WTC11 (cell line): ENCODE measurements at regions not wholly inside any gene's neighbourhood (a gene's known extent, or its start where the extent isn't known, plus 50 kb on each side); places are given as distances from the start of the nearest gene placed in this dataset.

Source experiments
- ATAC-seq: fragments of 200-7000 bp; cut with Tn5 transposase; 2 replicates; pipeline ENCODE4 v1.10.0; 2021; ENCODE audit warnings: mild to moderate bottlenecking, moderate library complexity
- CTCF ChIA-PET: fragments of 300-600 bp; sonication (Branson Sonifier 250); formaldehyde crosslinking; loops from one replicate; lab custom pipeline; 2021; ENCODE audit warnings: antibody characterized with exemption; lab: Charles Lee
- POLR2A ChIA-PET: fragments of 350-600 bp; sonication (Branson Sonifier 250); formaldehyde crosslinking; loops from one replicate; lab custom pipeline; 2021; ENCODE audit warnings: antibody characterized with exemption; lab: Charles Lee
- DNase-seq: peaks from one replicate; pipeline ENCODE4 v3.0.0; 2021; ENCODE audit warnings: low spot score
- H3K27ac Mint-ChIP-seq: 2 replicates; pipeline ENCODE4 v1.8.0; 2021; ENCODE audit warnings: mixed read lengths
- H3K27me3 Mint-ChIP-seq: 2 replicates; pipeline ENCODE4 v1.8.0; 2021; ENCODE audit warnings: low read depth, mild to moderate bottlenecking, moderate library complexity, mixed read lengths
- H3K36me3 Mint-ChIP-seq: 2 replicates; pipeline ENCODE4 v1.8.0; 2021; ENCODE audit warnings: mixed read lengths
- H3K4me1 Mint-ChIP-seq: 2 replicates; pipeline ENCODE4 v1.8.0; 2022; ENCODE audit warnings: mixed read lengths
- H3K4me3 Mint-ChIP-seq: 2 replicates; pipeline ENCODE4 v1.8.0; 2021; ENCODE audit warnings: mild to moderate bottlenecking, moderate library complexity, mixed read lengths
- H3K9me3 Mint-ChIP-seq: 2 replicates; pipeline ENCODE4 v1.8.0; 2021; ENCODE audit warnings: mixed read lengths
- ARID4B ChIP-seq: sonication (generic); formaldehyde crosslinking; IDR thresholded peaks from 2 replicates; pipeline ENCODE4 v1.8.0; 2023; ENCODE audit warnings: missing genetic modification reagents, mild to moderate bottlenecking, borderline replicate concordance
- E2F1 ChIP-seq: sonication (generic); formaldehyde crosslinking; IDR thresholded peaks from 2 replicates; pipeline ENCODE4 v1.8.0; 2022; ENCODE audit warnings: mild to moderate bottlenecking, missing genetic modification reagents
- EMX1 ChIP-seq: fragments of 250-450 bp; sonication (Bioruptor Pico); IDR thresholded peaks from 2 replicates; pipeline ENCODE4 v1.8.0; 2021; ENCODE audit warnings: mild to moderate bottlenecking
- FOXJ3 ChIP-seq: sonication (generic); formaldehyde crosslinking; IDR thresholded peaks from 2 replicates; pipeline ENCODE4 v1.9.0; 2021; ENCODE audit warnings: missing genetic modification reagents, mild to moderate bottlenecking, borderline replicate concordance
- GRHL2 ChIP-seq: fragments of 250-450 bp; sonication (Bioruptor Pico); IDR thresholded peaks from 2 replicates; pipeline ENCODE4 v1.8.0; 2022; ENCODE audit warnings: mild to moderate bottlenecking, moderate library complexity; ENCODE audit not compliant: insufficient replicate concordance, severe bottlenecking
- GTF2I ChIP-seq: fragments of 250-450 bp; sonication (Bioruptor Pico); conservative IDR thresholded peaks from 2 replicates; pipeline ENCODE4 v1.4.0; 2021; ENCODE audit warnings: mild to moderate bottlenecking
- NFYB ChIP-seq: sonication (generic); formaldehyde crosslinking; conservative IDR thresholded peaks from 2 replicates; pipeline ENCODE4 v1.8.0; 2022; ENCODE audit warnings: low read depth, missing genetic modification reagents
- ZNF317 ChIP-seq: sonication (generic); formaldehyde crosslinking; IDR thresholded peaks from 2 replicates; pipeline ENCODE4 v1.8.1; 2023; ENCODE audit warnings: low read depth, mild to moderate bottlenecking, moderate library complexity, missing genetic modification reagents, borderline replicate concordance
- ZNF425 ChIP-seq: fragments of 250-450 bp; sonication (Bioruptor Pico); conservative IDR thresholded peaks from 2 replicates; pipeline ENCODE4 v1.9.0; 2021; ENCODE audit warnings: mild to moderate bottlenecking
- ZNF671 ChIP-seq: fragments of 250-450 bp; sonication (Bioruptor Pico); IDR thresholded peaks from 2 replicates; pipeline ENCODE4 v1.8.0; 2021; ENCODE audit warnings: mild to moderate bottlenecking
- TF ChIP-seq, protein P1 (sequence below): sonication (generic); formaldehyde crosslinking; IDR thresholded peaks from 2 replicates; pipeline ENCODE4 v1.8.1; 2023; ENCODE audit warnings: mild to moderate bottlenecking, missing genetic modification reagents, borderline replicate concordance
- TF ChIP-seq, protein P2 (sequence below): sonication (generic); formaldehyde crosslinking; IDR thresholded peaks from 2 replicates; pipeline ENCODE4 v1.8.1; 2022; ENCODE audit warnings: mild to moderate bottlenecking, missing genetic modification reagents, moderate library complexity, borderline replicate concordance
- TF ChIP-seq, protein P3 (sequence below): sonication (generic); formaldehyde crosslinking; IDR thresholded peaks from 2 replicates; pipeline ENCODE4 v1.8.1; 2023; ENCODE audit warnings: mild to moderate bottlenecking, missing genetic modification reagents, moderate library complexity
- TF ChIP-seq, protein P4 (sequence below): sonication (generic); formaldehyde crosslinking; IDR thresholded peaks from 2 replicates; pipeline ENCODE4 v1.8.0; 2022; ENCODE audit warnings: missing genetic modification reagents

DNA sequence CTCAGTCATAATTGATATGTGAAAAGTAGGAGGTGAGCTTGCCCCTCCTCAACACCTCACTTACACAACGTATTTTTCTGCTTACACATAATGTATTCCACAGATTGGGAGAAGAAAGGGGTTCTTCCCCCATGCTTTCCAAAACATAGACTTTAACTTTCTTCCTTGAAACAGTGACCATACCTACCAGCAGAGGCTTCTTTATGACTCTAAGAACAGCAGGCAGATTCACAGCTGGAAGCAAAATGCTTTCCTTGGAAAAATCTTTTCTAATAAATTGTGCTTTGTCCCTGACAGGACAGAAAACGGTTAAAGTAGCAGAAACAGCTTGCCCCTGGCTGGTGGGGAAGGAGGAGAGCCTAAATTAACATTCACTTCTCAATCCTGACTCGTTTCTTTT lies 629.1 kb upstream of the IMPG1 start:
- Mint-ChIP-seq H3K36me3 (0 out of 2 replicates have a peak, but pooled peaks cover 5% of the 10 kb centered on the region), H3K4me1 (peaks cover 12% of the 10 kb centered on the region), H3K27ac (no peak overlapping the region), H3K9me3 (no peaks in the 10 kb centered on the region), H3K27me3 (peaks cover 31% of the 10 kb centered on the region), H3K4me3 (no peak overlapping the region)
- TF ChIP-seq, protein P1, sequence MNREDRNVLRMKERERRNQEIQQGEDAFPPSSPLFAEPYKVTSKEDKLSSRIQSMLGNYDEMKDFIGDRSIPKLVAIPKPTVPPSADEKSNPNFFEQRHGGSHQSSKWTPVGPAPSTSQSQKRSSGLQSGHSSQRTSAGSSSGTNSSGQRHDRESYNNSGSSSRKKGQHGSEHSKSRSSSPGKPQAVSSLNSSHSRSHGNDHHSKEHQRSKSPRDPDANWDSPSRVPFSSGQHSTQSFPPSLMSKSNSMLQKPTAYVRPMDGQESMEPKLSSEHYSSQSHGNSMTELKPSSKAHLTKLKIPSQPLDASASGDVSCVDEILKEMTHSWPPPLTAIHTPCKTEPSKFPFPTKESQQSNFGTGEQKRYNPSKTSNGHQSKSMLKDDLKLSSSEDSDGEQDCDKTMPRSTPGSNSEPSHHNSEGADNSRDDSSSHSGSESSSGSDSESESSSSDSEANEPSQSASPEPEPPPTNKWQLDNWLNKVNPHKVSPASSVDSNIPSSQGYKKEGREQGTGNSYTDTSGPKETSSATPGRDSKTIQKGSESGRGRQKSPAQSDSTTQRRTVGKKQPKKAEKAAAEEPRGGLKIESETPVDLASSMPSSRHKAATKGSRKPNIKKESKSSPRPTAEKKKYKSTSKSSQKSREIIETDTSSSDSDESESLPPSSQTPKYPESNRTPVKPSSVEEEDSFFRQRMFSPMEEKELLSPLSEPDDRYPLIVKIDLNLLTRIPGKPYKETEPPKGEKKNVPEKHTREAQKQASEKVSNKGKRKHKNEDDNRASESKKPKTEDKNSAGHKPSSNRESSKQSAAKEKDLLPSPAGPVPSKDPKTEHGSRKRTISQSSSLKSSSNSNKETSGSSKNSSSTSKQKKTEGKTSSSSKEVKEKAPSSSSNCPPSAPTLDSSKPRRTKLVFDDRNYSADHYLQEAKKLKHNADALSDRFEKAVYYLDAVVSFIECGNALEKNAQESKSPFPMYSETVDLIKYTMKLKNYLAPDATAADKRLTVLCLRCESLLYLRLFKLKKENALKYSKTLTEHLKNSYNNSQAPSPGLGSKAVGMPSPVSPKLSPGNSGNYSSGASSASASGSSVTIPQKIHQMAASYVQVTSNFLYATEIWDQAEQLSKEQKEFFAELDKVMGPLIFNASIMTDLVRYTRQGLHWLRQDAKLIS (CRISPR knock-in tag), result no peak
- no peak for TF ChIP-seq ARID4B (CRISPR knock-in tag)
- TF ChIP-seq ZNF671 (CRISPR knock-in tag), result no peak
- no peak for TF ChIP-seq ZNF317 (CRISPR knock-in tag)
- TF ChIP-seq ZNF425 (CRISPR knock-in tag), result no peak
- TF ChIP-seq, protein P2, sequence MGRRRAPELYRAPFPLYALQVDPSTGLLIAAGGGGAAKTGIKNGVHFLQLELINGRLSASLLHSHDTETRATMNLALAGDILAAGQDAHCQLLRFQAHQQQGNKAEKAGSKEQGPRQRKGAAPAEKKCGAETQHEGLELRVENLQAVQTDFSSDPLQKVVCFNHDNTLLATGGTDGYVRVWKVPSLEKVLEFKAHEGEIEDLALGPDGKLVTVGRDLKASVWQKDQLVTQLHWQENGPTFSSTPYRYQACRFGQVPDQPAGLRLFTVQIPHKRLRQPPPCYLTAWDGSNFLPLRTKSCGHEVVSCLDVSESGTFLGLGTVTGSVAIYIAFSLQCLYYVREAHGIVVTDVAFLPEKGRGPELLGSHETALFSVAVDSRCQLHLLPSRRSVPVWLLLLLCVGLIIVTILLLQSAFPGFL (CRISPR knock-in tag), result no peak
- no peak for TF ChIP-seq GRHL2 (CRISPR knock-in tag)
- TF ChIP-seq EMX1 (CRISPR knock-in tag), result no peak
- TF ChIP-seq, protein P3, sequence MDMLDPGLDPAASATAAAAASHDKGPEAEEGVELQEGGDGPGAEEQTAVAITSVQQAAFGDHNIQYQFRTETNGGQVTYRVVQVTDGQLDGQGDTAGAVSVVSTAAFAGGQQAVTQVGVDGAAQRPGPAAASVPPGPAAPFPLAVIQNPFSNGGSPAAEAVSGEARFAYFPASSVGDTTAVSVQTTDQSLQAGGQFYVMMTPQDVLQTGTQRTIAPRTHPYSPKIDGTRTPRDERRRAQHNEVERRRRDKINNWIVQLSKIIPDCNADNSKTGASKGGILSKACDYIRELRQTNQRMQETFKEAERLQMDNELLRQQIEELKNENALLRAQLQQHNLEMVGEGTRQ (CRISPR knock-in tag), result no peak
- no peak for ATAC-seq
- CTCF ChIA-PET, result interaction anchor here (1.8 to 2.2 kb wide), 2 partner anchors 17 to 160 kb away, joined by 5 to 10 read pairs; no protein-coding TSS in a partner anchor
- POLR2A ChIA-PET, result no interaction called here
- DNase-seq, result no peak

GRCh38 chr6:76697585-76697984 lies 625.1 kb upstream of the IMPG1 start:
- DNase-seq (no peak), ATAC-seq (peak; percentile 84)
- Mint-ChIP-seq H3K9me3 (no peaks in the 10 kb centered on the region), H3K36me3 (0 out of 2 replicates have a peak, but pooled peaks cover 5% of the 10 kb centered on the region), H3K4me1 (peaks cover 12% of the 10 kb centered on the region), H3K4me3 (no peak overlapping the region), H3K27me3 (peaks cover 13% of the 10 kb centered on the region), H3K27ac (no peak overlapping the region)
- no peak for TF ChIP-seq GTF2I (CRISPR knock-in tag)
- TF ChIP-seq, protein P4, sequence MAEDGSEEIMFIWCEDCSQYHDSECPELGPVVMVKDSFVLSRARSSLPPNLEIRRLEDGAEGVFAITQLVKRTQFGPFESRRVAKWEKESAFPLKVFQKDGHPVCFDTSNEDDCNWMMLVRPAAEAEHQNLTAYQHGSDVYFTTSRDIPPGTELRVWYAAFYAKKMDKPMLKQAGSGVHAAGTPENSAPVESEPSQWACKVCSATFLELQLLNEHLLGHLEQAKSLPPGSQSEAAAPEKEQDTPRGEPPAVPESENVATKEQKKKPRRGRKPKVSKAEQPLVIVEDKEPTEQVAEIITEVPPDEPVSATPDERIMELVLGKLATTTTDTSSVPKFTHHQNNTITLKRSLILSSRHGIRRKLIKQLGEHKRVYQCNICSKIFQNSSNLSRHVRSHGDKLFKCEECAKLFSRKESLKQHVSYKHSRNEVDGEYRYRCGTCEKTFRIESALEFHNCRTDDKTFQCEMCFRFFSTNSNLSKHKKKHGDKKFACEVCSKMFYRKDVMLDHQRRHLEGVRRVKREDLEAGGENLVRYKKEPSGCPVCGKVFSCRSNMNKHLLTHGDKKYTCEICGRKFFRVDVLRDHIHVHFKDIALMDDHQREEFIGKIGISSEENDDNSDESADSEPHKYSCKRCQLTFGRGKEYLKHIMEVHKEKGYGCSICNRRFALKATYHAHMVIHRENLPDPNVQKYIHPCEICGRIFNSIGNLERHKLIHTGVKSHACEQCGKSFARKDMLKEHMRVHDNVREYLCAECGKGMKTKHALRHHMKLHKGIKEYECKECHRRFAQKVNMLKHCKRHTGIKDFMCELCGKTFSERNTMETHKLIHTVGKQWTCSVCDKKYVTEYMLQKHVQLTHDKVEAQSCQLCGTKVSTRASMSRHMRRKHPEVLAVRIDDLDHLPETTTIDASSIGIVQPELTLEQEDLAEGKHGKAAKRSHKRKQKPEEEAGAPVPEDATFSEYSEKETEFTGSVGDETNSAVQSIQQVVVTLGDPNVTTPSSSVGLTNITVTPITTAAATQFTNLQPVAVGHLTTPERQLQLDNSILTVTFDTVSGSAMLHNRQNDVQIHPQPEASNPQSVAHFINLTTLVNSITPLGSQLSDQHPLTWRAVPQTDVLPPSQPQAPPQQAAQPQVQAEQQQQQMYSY (CRISPR knock-in tag), result no peak
- no peak for TF ChIP-seq E2F1 (CRISPR knock-in tag)
- no peak for TF ChIP-seq FOXJ3 (CRISPR knock-in tag)
- no peak for TF ChIP-seq NFYB (CRISPR knock-in tag)
- POLR2A ChIA-PET, result no interaction called here
- CTCF ChIA-PET, result interaction anchor here (1.0 to 2.2 kb wide), 5 partner anchors 11 to 180 kb away, joined by 3 to 13 read pairs (median 4); no protein-coding TSS in a partner anchor
